ENCODE measurements at regions not wholly inside any gene's neighbourhood (a gene's known extent, or its start where the extent isn't known, plus 50 kb on each side); places are given as distances from the start of the nearest gene placed in this dataset.

GRCh38 chr11:41935795-41936194 lies 476.3 kb upstream of the LRRC4C start:
- Histone ChIP-seq H3K4me1 (no peaks in the 10 kb centered on the region), H3K27ac (no peak overlapping the region), H3K4me3 (no peak overlapping the region), H3K36me3 (no peaks in the 10 kb centered on the region), H3K27me3 (no peaks in the 10 kb centered on the region), H3K9me3 (no peaks in the 10 kb centered on the region)
- intact Hi-C loops (cut with DNase I; ENCODE audit: low total_unique reads) (no loop called here), in situ Hi-C loops (cut with MboI; ENCODE audit: low sequenced_read_pairs in 4 of 4) (no loop called here)
- no peak for TF ChIP-seq CTCF (IDR thresholded peaks at IDR 0.05 in 4 of 5, conservative IDR thresholded peaks at IDR 0.05 in 1 of 5)
- TF ChIP-seq POLR2A (IDR thresholded peaks at IDR 0.05) = no peak
- DNase-seq (no peak), ATAC-seq (no peak)

- DNase-seq (no peak), ATAC-seq (no peak)
- Histone ChIP-seq H3K27me3 (no peaks in the 10 kb centered on the region), H3K4me3 (no peak overlapping the region), H3K36me3 (no peaks in the 10 kb centered on the region), H3K27ac (no peak overlapping the region), H3K4me1 (no peaks in the 10 kb centered on the region), H3K9me3 (no peaks in the 10 kb centered on the region)
- in situ Hi-C loops (cut with MboI; ENCODE audit: low sequenced_read_pairs in 4 of 4) = no loop called here
- no peak for TF ChIP-seq POLR2A (IDR thresholded peaks at IDR 0.05)
- TF ChIP-seq CTCF (IDR thresholded peaks at IDR 0.05 in 4 of 5, conservative IDR thresholded peaks at IDR 0.05 in 1 of 5) = no peak
- intact Hi-C loops (cut with DNase I; ENCODE audit: low total_unique reads) = no loop called here
These were observed 484.2 kb upstream of the LRRC4C start for GRCh38 chr11:41943656-41944055.

- in situ Hi-C loops (cut with MboI; ENCODE audit: low sequenced_read_pairs in 4 of 4) = no loop called here
- Histone ChIP-seq H3K4me3 (no peak overlapping the region), H3K36me3 (no peaks in the 10 kb centered on the region), H3K9me3 (no peaks in the 10 kb centered on the region), H3K4me1 (no peaks in the 10 kb centered on the region), H3K27me3 (no peaks in the 10 kb centered on the region), H3K27ac (no peak overlapping the region)
- intact Hi-C loops (cut with DNase I; ENCODE audit: low total_unique reads) = no loop called here
- DNase-seq (no peak), ATAC-seq (no peak)
- TF ChIP-seq CTCF (IDR thresholded peaks at IDR 0.05 in 4 of 5, conservative IDR thresholded peaks at IDR 0.05 in 1 of 5) (no peak), POLR2A (IDR thresholded peaks at IDR 0.05) (no peak)
These were observed 487.9 kb upstream of the LRRC4C start for GRCh38 chr11:41947392-41947791.

GRCh38 chr11:41950470-41951143 lies 491.2 kb upstream of the LRRC4C start:
- H3K27ac ChIP-seq = no peak overlapping the region
- intact Hi-C loops (cut with DNase I; ENCODE audit: low total_unique reads) (no loop called here), in situ Hi-C loops (cut with MboI; ENCODE audit: low sequenced_read_pairs in 4 of 4) (no loop called here)
- H3K4me3 ChIP-seq = no peak overlapping the region
- H3K27me3 ChIP-seq = no peaks in the 10 kb centered on the region
- H3K9me3 ChIP-seq = no peaks in the 10 kb centered on the region
- no peak for DNase-seq
- ATAC-seq = no peak
- H3K4me1 ChIP-seq = no peaks in the 10 kb centered on the region
- H3K36me3 ChIP-seq = no peaks in the 10 kb centered on the region
- no peak for TF ChIP-seq CTCF (IDR thresholded peaks at IDR 0.05 in 4 of 5, conservative IDR thresholded peaks at IDR 0.05 in 1 of 5)
- no peak for TF ChIP-seq POLR2A (IDR thresholded peaks at IDR 0.05)

- no peak overlapping the region for H3K27ac ChIP-seq
- H3K9me3 ChIP-seq = no peaks in the 10 kb centered on the region
- intact Hi-C loops (cut with DNase I; ENCODE audit: low total_unique reads) (no loop called here), in situ Hi-C loops (cut with MboI; ENCODE audit: low sequenced_read_pairs in 4 of 4) (no loop called here)
- DNase-seq = no peak
- no peak overlapping the region for H3K4me3 ChIP-seq
- ATAC-seq = no peak
- no peak for TF ChIP-seq POLR2A (IDR thresholded peaks at IDR 0.05)
- no peak for TF ChIP-seq CTCF (IDR thresholded peaks at IDR 0.05 in 4 of 5, conservative IDR thresholded peaks at IDR 0.05 in 1 of 5)
- H3K27me3 ChIP-seq = no peaks in the 10 kb centered on the region
- H3K36me3 ChIP-seq = no peaks in the 10 kb centered on the region
- H3K4me1 ChIP-seq = no peaks in the 10 kb centered on the region
These were observed 494.6 kb upstream of the LRRC4C start for GRCh38 chr11:41954034-41954433.
